HCT116 (cell line): ENCODE measurements at regions not wholly inside any gene's neighbourhood (a gene's known extent, or its start where the extent isn't known, plus 50 kb on each side); places are given as distances from the start of the nearest gene placed in this dataset.

Experiments used
- CTCF ChIP-seq, 3 experiments: fragments of 200-600 bp in 1 of 3; sonication (generic) in 1 of 3; IDR thresholded peaks in 2 of 3; conservative IDR thresholded peaks in 1 of 3; 2 replicates each; pipeline ENCODE4 v1.5.1; 2012 to 2017; ENCODE audit warnings: low read depth in 2 of 3, low read length in 2 of 3, antibody characterized with exemption in 1 of 3, borderline replicate concordance in 1 of 3, control low read depth in 1 of 3, mild to moderate bottlenecking in 1 of 3, mixed read lengths in 1 of 3, mixed run types in 1 of 3, moderate library complexity in 1 of 3; ENCODE audit not compliant: insufficient read depth in 1 of 3
- EZH2 ChIP-seq: fragments of 200-600 bp; sonication (generic); IDR thresholded peaks from 2 replicates; pipeline ENCODE4 v1.6.1; 2017; ENCODE audit warnings: antibody characterized with exemption, mixed run types
- EZH2phosphoT487 ChIP-seq: fragments of 200-600 bp; IDR thresholded peaks from 2 replicates; pipeline ENCODE4 v1.6.1; 2018; ENCODE audit warnings: antibody characterized with exemption, borderline replicate concordance
- MAX ChIP-seq: IDR thresholded peaks from 2 replicates; pipeline ENCODE4 v1.6.1; 2012
- POLR2A ChIP-seq: IDR thresholded peaks from 2 replicates; pipeline ENCODE4 v1.7.0; 2011; ENCODE audit warnings: borderline replicate concordance; ENCODE audit not compliant: insufficient read depth, insufficient read length; ENCODE audit errors: extremely low read depth
- YY1 ChIP-seq: IDR thresholded peaks from 2 replicates; pipeline ENCODE4 v1.6.1; 2011; ENCODE audit warnings: low read length, low read depth, moderate library complexity, mild to moderate bottlenecking; ENCODE audit not compliant: insufficient replicate concordance; ENCODE audit errors: extremely low read depth
- ZNF274 ChIP-seq: fragments of 200-500 bp; sonication (Bioruptor generic); IDR thresholded peaks from 2 replicates; pipeline ENCODE4 v1.6.1; 2014; ENCODE audit warnings: mild to moderate bottlenecking, low read depth, low read length, inconsistent platforms
- TF ChIP-seq, protein P1 (sequence below): IDR thresholded peaks from 2 replicates; pipeline ENCODE4 v1.6.1; 2011; ENCODE audit warnings: mild to moderate bottlenecking, low read length, moderate library complexity; ENCODE audit not compliant: insufficient replicate concordance; ENCODE audit errors: extremely low read depth
- TF ChIP-seq, protein P2 (sequence below): IDR thresholded peaks from 2 replicates; pipeline ENCODE4 v1.6.1; 2012; ENCODE audit warnings: low read depth
- TF ChIP-seq, protein P3 (sequence below): IDR thresholded peaks from 2 replicates; pipeline ENCODE4 v1.6.1; 2012

GRCh38 chr6:3900744-3901336, 51.7 kb downstream of the FAM50B start:
- no peak for TF ChIP-seq POLR2A
- no peak for TF ChIP-seq ZNF274
- no peak for TF ChIP-seq CTCF (IDR thresholded peaks at IDR 0.05 in 2 of 3, conservative IDR thresholded peaks at IDR 0.05 in 1 of 3; ENCODE audit: borderline replicate concordance in 1 of 3, insufficient read depth in 1 of 3, low read depth in 2 of 3, low read length in 2 of 3)
- no peak for TF ChIP-seq MAX
- TF ChIP-seq, protein P1, sequence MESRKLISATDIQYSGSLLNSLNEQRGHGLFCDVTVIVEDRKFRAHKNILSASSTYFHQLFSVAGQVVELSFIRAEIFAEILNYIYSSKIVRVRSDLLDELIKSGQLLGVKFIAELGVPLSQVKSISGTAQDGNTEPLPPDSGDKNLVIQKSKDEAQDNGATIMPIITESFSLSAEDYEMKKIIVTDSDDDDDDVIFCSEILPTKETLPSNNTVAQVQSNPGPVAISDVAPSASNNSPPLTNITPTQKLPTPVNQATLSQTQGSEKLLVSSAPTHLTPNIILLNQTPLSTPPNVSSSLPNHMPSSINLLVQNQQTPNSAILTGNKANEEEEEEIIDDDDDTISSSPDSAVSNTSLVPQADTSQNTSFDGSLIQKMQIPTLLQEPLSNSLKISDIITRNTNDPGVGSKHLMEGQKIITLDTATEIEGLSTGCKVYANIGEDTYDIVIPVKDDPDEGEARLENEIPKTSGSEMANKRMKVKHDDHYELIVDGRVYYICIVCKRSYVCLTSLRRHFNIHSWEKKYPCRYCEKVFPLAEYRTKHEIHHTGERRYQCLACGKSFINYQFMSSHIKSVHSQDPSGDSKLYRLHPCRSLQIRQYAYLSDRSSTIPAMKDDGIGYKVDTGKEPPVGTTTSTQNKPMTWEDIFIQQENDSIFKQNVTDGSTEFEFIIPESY = no peak
- TF ChIP-seq EZH2 = no peak
- TF ChIP-seq EZH2phosphoT487 = no peak
- TF ChIP-seq YY1 = no peak
- TF ChIP-seq, protein P2, sequence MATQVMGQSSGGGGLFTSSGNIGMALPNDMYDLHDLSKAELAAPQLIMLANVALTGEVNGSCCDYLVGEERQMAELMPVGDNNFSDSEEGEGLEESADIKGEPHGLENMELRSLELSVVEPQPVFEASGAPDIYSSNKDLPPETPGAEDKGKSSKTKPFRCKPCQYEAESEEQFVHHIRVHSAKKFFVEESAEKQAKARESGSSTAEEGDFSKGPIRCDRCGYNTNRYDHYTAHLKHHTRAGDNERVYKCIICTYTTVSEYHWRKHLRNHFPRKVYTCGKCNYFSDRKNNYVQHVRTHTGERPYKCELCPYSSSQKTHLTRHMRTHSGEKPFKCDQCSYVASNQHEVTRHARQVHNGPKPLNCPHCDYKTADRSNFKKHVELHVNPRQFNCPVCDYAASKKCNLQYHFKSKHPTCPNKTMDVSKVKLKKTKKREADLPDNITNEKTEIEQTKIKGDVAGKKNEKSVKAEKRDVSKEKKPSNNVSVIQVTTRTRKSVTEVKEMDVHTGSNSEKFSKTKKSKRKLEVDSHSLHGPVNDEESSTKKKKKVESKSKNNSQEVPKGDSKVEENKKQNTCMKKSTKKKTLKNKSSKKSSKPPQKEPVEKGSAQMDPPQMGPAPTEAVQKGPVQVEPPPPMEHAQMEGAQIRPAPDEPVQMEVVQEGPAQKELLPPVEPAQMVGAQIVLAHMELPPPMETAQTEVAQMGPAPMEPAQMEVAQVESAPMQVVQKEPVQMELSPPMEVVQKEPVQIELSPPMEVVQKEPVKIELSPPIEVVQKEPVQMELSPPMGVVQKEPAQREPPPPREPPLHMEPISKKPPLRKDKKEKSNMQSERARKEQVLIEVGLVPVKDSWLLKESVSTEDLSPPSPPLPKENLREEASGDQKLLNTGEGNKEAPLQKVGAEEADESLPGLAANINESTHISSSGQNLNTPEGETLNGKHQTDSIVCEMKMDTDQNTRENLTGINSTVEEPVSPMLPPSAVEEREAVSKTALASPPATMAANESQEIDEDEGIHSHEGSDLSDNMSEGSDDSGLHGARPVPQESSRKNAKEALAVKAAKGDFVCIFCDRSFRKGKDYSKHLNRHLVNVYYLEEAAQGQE = no peak
- TF ChIP-seq, protein P3, sequence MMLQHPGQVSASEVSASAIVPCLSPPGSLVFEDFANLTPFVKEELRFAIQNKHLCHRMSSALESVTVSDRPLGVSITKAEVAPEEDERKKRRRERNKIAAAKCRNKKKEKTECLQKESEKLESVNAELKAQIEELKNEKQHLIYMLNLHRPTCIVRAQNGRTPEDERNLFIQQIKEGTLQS = no peak
